ENCODE measurements at regions not wholly inside any gene's neighbourhood (a gene's known extent, or its start where the extent isn't known, plus 50 kb on each side); places are given as distances from the start of the nearest gene placed in this dataset.

GRCh38 chr1:234713859-234714258 lies 103.9 kb upstream of the IRF2BP2 start:
- H3K27me3 ChIP-seq (ENCODE audit: control insufficient read depth, insufficient read depth, low read length) = no peaks in the 10 kb centered on the region
- CTCF ChIA-PET = interaction anchor here (2.2 kb wide), 1 partner anchor 12 kb away, joined by 6 read pairs; no protein-coding TSS in a partner anchor
- POLR2A ChIA-PET = no interaction called here
- no peak overlapping the region for H3K4me3 ChIP-seq (ENCODE audit: low read depth, low read length)
- no peak for TF ChIP-seq CTCF (IDR thresholded peaks at IDR 0.05; ENCODE audit: insufficient read depth, low read depth, low read length)
- no peaks in the 10 kb centered on the region for H3K36me3 ChIP-seq (ENCODE audit: control insufficient read depth, insufficient read depth, low read length)
- no peak for DNase-seq (ENCODE audit: low read depth)

GRCh38 chr1:234713440-234713839 lies 103.5 kb upstream of the IRF2BP2 start:
- CTCF ChIA-PET = no interaction called here

GRCh38 chr1:234712891-234713305 lies 102.9 kb upstream of the IRF2BP2 start:
- POLR2A ChIA-PET = no interaction called here
- H3K27me3 ChIP-seq (ENCODE audit: control insufficient read depth, insufficient read depth, low read length) = no peaks in the 10 kb centered on the region
- no peak for DNase-seq (ENCODE audit: low read depth)
- H3K36me3 ChIP-seq (ENCODE audit: control insufficient read depth, insufficient read depth, low read length) = no peaks in the 10 kb centered on the region
- no peak overlapping the region for H3K4me3 ChIP-seq (ENCODE audit: low read depth, low read length)
- CTCF ChIA-PET = no interaction called here
- TF ChIP-seq CTCF (IDR thresholded peaks at IDR 0.05; ENCODE audit: insufficient read depth, low read depth, low read length) = no peak

More at GRCh38 chr1:234713440-234713839, 103.5 kb upstream of the IRF2BP2 start:
- no peak overlapping the region for H3K4me3 ChIP-seq (ENCODE audit: low read depth, low read length)
- H3K36me3 ChIP-seq (ENCODE audit: control insufficient read depth, insufficient read depth, low read length) = no peaks in the 10 kb centered on the region
- POLR2A ChIA-PET = no interaction called here
- no peak for TF ChIP-seq CTCF (IDR thresholded peaks at IDR 0.05; ENCODE audit: insufficient read depth, low read depth, low read length)
- H3K27me3 ChIP-seq (ENCODE audit: control insufficient read depth, insufficient read depth, low read length) = no peaks in the 10 kb centered on the region
- no peak for DNase-seq (ENCODE audit: low read depth)

GRCh38 chr1:234710936-234711724 lies 101.2 kb upstream of the IRF2BP2 start:
- TF ChIP-seq CTCF (IDR thresholded peaks at IDR 0.05; ENCODE audit: insufficient read depth, low read depth, low read length) = no peak
- CTCF ChIA-PET = no interaction called here
- Histone ChIP-seq H3K36me3 (ENCODE audit: control insufficient read depth, insufficient read depth, low read length) (no peaks in the 10 kb centered on the region), H3K27me3 (ENCODE audit: control insufficient read depth, insufficient read depth, low read length) (no peaks in the 10 kb centered on the region), H3K4me3 (ENCODE audit: low read depth, low read length) (no peak overlapping the region)
- DNase-seq (ENCODE audit: low read depth) = no peak
- POLR2A ChIA-PET = no interaction called here

- H3K4me3 ChIP-seq (ENCODE audit: low read depth, low read length) = no peak overlapping the region
- no peak for DNase-seq (ENCODE audit: low read depth)
- TF ChIP-seq CTCF (IDR thresholded peaks at IDR 0.05; ENCODE audit: insufficient read depth, low read depth, low read length) = no peak
- H3K36me3 ChIP-seq (ENCODE audit: control insufficient read depth, insufficient read depth, low read length) = no peaks in the 10 kb centered on the region
- ChIA-PET POLR2A (no interaction called here), CTCF (no interaction called here)
- H3K27me3 ChIP-seq (ENCODE audit: control insufficient read depth, insufficient read depth, low read length) = no peaks in the 10 kb centered on the region
These were observed 100.4 kb upstream of the IRF2BP2 start for GRCh38 chr1:234710381-234710780.

Data from BJ (cell line).